ENCODE measurements at regions not wholly inside any gene's neighbourhood (a gene's known extent, or its start where the extent isn't known, plus 50 kb on each side); places are given as distances from the start of the nearest gene placed in this dataset.

GRCh38 chr4:65069177-65069576 is 601.1 kb downstream of the EPHA5 start:
- TF ChIP-seq, protein P1, sequence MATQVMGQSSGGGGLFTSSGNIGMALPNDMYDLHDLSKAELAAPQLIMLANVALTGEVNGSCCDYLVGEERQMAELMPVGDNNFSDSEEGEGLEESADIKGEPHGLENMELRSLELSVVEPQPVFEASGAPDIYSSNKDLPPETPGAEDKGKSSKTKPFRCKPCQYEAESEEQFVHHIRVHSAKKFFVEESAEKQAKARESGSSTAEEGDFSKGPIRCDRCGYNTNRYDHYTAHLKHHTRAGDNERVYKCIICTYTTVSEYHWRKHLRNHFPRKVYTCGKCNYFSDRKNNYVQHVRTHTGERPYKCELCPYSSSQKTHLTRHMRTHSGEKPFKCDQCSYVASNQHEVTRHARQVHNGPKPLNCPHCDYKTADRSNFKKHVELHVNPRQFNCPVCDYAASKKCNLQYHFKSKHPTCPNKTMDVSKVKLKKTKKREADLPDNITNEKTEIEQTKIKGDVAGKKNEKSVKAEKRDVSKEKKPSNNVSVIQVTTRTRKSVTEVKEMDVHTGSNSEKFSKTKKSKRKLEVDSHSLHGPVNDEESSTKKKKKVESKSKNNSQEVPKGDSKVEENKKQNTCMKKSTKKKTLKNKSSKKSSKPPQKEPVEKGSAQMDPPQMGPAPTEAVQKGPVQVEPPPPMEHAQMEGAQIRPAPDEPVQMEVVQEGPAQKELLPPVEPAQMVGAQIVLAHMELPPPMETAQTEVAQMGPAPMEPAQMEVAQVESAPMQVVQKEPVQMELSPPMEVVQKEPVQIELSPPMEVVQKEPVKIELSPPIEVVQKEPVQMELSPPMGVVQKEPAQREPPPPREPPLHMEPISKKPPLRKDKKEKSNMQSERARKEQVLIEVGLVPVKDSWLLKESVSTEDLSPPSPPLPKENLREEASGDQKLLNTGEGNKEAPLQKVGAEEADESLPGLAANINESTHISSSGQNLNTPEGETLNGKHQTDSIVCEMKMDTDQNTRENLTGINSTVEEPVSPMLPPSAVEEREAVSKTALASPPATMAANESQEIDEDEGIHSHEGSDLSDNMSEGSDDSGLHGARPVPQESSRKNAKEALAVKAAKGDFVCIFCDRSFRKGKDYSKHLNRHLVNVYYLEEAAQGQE (IDR thresholded peaks at IDR 0.05; ENCODE audit: low read depth) = no peak
- no peak for TF ChIP-seq MAX (IDR thresholded peaks at IDR 0.05)
- TF ChIP-seq RAD21 (IDR thresholded peaks at IDR 0.05; ENCODE audit: low read depth) = no peak
- TF ChIP-seq TEAD4 (IDR thresholded peaks at IDR 0.05) = no peak
- no peak for TF ChIP-seq EP300 (IDR thresholded peaks at IDR 0.05; ENCODE audit: borderline replicate concordance)
- TF ChIP-seq CREB1 (IDR thresholded peaks at IDR 0.05; ENCODE audit: low read depth) = no peak
- TF ChIP-seq YY1 (IDR thresholded peaks at IDR 0.05; ENCODE audit: low read depth) = no peak
- no peak for TF ChIP-seq CEBPB (IDR thresholded peaks at IDR 0.05)
